A673 (cell line): ENCODE measurements at regions not wholly inside any gene's neighbourhood (a gene's known extent, or its start where the extent isn't known, plus 50 kb on each side); places are given as distances from the start of the nearest gene placed in this dataset.

Experiments
- BruUV-seq: library from RNA; stranded (reverse); fragments of 400-500 nt; replicated peaks from 2 replicates; lab custom pipeline; 2021; lab: Mats Ljungman, UMichigan
- CTCF ChIA-PET: fragments of 300-600 bp; sonication (Branson Sonifier 250); formaldehyde crosslinking; loops from one replicate; lab custom pipeline; 2022; ENCODE audit warnings: antibody characterized with exemption; lab: Charles Lee
- POLR2A ChIA-PET: fragments of 300-600 bp; sonication (Branson Sonifier 250); formaldehyde crosslinking; loops from one replicate; lab custom pipeline; 2022; ENCODE audit warnings: antibody characterized with exemption; ENCODE audit not compliant: low non-redundant PET; lab: Charles Lee
- DNase-seq: peaks from one replicate; pipeline ENCODE4 v3.0.0-alpha.2; 2015; ENCODE audit warnings: low spot score
- H3K27ac ChIP-seq: fragments of 200-600 bp; sonication (generic); 2 replicates; pipeline ENCODE4 v1.5.1; 2016; ENCODE audit warnings: mixed run types, low read depth, mild to moderate bottlenecking, mixed read lengths, antibody characterized with exemption, low read length; ENCODE audit not compliant: poor library complexity, severe bottlenecking
- H3K27me3 ChIP-seq: fragments of 200-600 bp; sonication (generic); replicated peaks from 2 replicates; pipeline ENCODE4 v1.6.1; 2017; ENCODE audit warnings: mixed run types, low read depth, mild to moderate bottlenecking, mixed read lengths, antibody characterized with exemption, low read length; ENCODE audit not compliant: insufficient read depth, poor library complexity
- H3K36me3 ChIP-seq: fragments of 200-600 bp; sonication (generic); 2 replicates; pipeline ENCODE4 v1.6.1; 2016; ENCODE audit warnings: mixed run types, mild to moderate bottlenecking, mixed read lengths, antibody characterized with exemption, low read length; ENCODE audit not compliant: insufficient read depth, poor library complexity, severe bottlenecking
- H3K4me1 ChIP-seq: fragments of 200-600 bp; sonication (generic); 2 replicates; pipeline ENCODE4 v1.6.1; 2017; ENCODE audit warnings: mixed run types, mild to moderate bottlenecking, mixed read lengths, antibody characterized with exemption, low read length; ENCODE audit not compliant: insufficient read depth, poor library complexity, severe bottlenecking
- H3K4me3 ChIP-seq: fragments of 200-600 bp; sonication (generic); 2 replicates; pipeline ENCODE4 v1.5.1; 2016; ENCODE audit warnings: low read depth, mixed run types, mild to moderate bottlenecking, mixed read lengths, low read length; ENCODE audit not compliant: poor library complexity, severe bottlenecking
- H3K9me3 ChIP-seq: fragments of 200-600 bp; sonication (generic); 2 replicates; pipeline ENCODE4 v1.6.1; 2016; ENCODE audit warnings: mixed run types, low read depth, mild to moderate bottlenecking, mixed read lengths, antibody characterized with exemption, low read length; ENCODE audit not compliant: poor library complexity, severe bottlenecking
- CTCF ChIP-seq: fragments of 300-800, 200-600 bp; sonication (generic); conservative IDR thresholded peaks from 2 replicates; pipeline ENCODE4 v1.5.1; 2017; ENCODE audit warnings: low read depth, mild to moderate bottlenecking, antibody characterized with exemption, low read length, moderate library complexity, mixed read lengths
- EZH2 ChIP-seq: fragments of 200-600 bp; sonication (generic); IDR thresholded peaks from 2 replicates; pipeline ENCODE4 v1.6.1; 2017; ENCODE audit warnings: borderline replicate concordance, low read depth, mild to moderate bottlenecking, mixed read lengths, antibody characterized with exemption, low read length; ENCODE audit not compliant: poor library complexity, severe bottlenecking
- intact Hi-C: fragments of 100-400 bp; cut with micrococcal nuclease; formaldehyde crosslinking; loops from one replicate; pipeline ENCODE4 v1.10.0; 2022; ENCODE audit not compliant: unreplicated experiment

GRCh38 chr16:14362774-14363371 lies 267.2 kb downstream of the PARN start:
- Histone ChIP-seq H3K27ac (no peak overlapping the region), H3K4me3 (no peak overlapping the region), H3K4me1 (no peaks in the 10 kb centered on the region), H3K9me3 (no peaks in the 10 kb centered on the region), H3K27me3 (no peaks in the 10 kb centered on the region), H3K36me3 (no peaks in the 10 kb centered on the region)
- ChIA-PET CTCF (no interaction called here), POLR2A (no interaction called here)
- intact Hi-C loops = no loop called here
- no peak for DNase-seq
- TF ChIP-seq EZH2 (no peak), CTCF (no peak)
- BruUV-seq = no TSS peak

- DNase-seq = no peak
- Histone ChIP-seq H3K4me3 (no peak overlapping the region), H3K27ac (no peak overlapping the region), H3K27me3 (no peaks in the 10 kb centered on the region), H3K4me1 (no peaks in the 10 kb centered on the region), H3K9me3 (no peaks in the 10 kb centered on the region), H3K36me3 (no peaks in the 10 kb centered on the region)
- ChIA-PET CTCF (no interaction called here), POLR2A (no interaction called here)
- intact Hi-C loops = no loop called here
- TF ChIP-seq EZH2 (no peak), CTCF (no peak)
- BruUV-seq = no TSS peak
Observed at GRCh38 chr16:14360326-14361037, 269.6 kb downstream of the PARN start.

- no peak for DNase-seq
- intact Hi-C loops = no loop called here
- CTCF ChIA-PET = no interaction called here
Observed at GRCh38 chr16:14358697-14359305, 271.3 kb downstream of the PARN start.

More at GRCh38 chr16:14358697-14359305, 271.3 kb downstream of the PARN start:
- H3K4me1 ChIP-seq = no peaks in the 10 kb centered on the region
- BruUV-seq = no TSS peak
- no peaks in the 10 kb centered on the region for H3K9me3 ChIP-seq
- H3K4me3 ChIP-seq = no peak overlapping the region
- no peaks in the 10 kb centered on the region for H3K36me3 ChIP-seq
- no peak overlapping the region for H3K27ac ChIP-seq
- H3K27me3 ChIP-seq = no peaks in the 10 kb centered on the region
- no peak for TF ChIP-seq CTCF
- TF ChIP-seq EZH2 = no peak
- POLR2A ChIA-PET = no interaction called here
